GM23338 (cell line): ENCODE measurements at regions not wholly inside any gene's neighbourhood (a gene's known extent, or its start where the extent isn't known, plus 50 kb on each side); places are given as distances from the start of the nearest gene placed in this dataset.

ENCODE experiments used
- ATAC-seq: fragments of 200-7000 bp; cut with Tn5 transposase; 3 replicates; pipeline ENCODE4 v1.9.1; 2020
- DNase-seq: peaks from one replicate; pipeline ENCODE4 v3.0.0-alpha.2; 2015; ENCODE audit warnings: low spot score
- H2AFZ ChIP-seq: fragments of 200-600 bp; sonication (generic); 2 replicates; pipeline ENCODE4 v1.8.0; 2016; ENCODE audit warnings: antibody characterized with exemption, mild to moderate bottlenecking, moderate library complexity
- H3F3A ChIP-seq: fragments of 200-600 bp; sonication (generic); replicated peaks from 2 replicates; pipeline ENCODE4 v1.8.0; 2017; ENCODE audit warnings: antibody characterized with exemption, mixed run types, low read depth
- H3K27ac ChIP-seq: fragments of 200-600 bp; sonication (generic); 2 replicates; pipeline ENCODE4 v1.6.1; 2016; ENCODE audit warnings: low read depth
- H3K27me3 ChIP-seq: fragments of 200-600 bp; sonication (generic); 2 replicates; pipeline ENCODE4 v1.8.0; 2016; ENCODE audit warnings: mild to moderate bottlenecking, mixed run types, moderate library complexity; ENCODE audit not compliant: insufficient read depth
- H3K36me3 ChIP-seq: fragments of 200-600 bp; sonication (generic); 2 replicates; pipeline ENCODE4 v1.8.0; 2016; ENCODE audit warnings: mild to moderate bottlenecking; ENCODE audit not compliant: insufficient read depth
- H3K4me1 ChIP-seq: fragments of 200-600 bp; sonication (generic); 2 replicates; pipeline ENCODE4 v1.8.0; 2016; ENCODE audit warnings: mild to moderate bottlenecking, moderate library complexity; ENCODE audit not compliant: insufficient read depth
- H3K4me2 ChIP-seq: fragments of 200-600 bp; sonication (generic); 2 replicates; pipeline ENCODE4 v1.7.1; 2017; ENCODE audit warnings: mixed run types
- H3K4me3 ChIP-seq: fragments of 200-600 bp; sonication (generic); 2 replicates; pipeline ENCODE4 v1.6.1; 2016; ENCODE audit warnings: mixed run types
- H3K79me2 ChIP-seq: fragments of 200-600 bp; sonication (generic); replicated peaks from 2 replicates; pipeline ENCODE4 v1.8.0; 2017; ENCODE audit warnings: mild to moderate bottlenecking; ENCODE audit not compliant: insufficient read depth
- H3K9me2 ChIP-seq: fragments of 200-600 bp; sonication (generic); 2 replicates; pipeline ENCODE4 v1.8.0; 2017; ENCODE audit not compliant: insufficient read depth
- H4K20me1 ChIP-seq: fragments of 200-600 bp; sonication (generic); replicated peaks from 2 replicates; pipeline ENCODE4 v1.8.0; 2017; ENCODE audit warnings: mild to moderate bottlenecking; ENCODE audit not compliant: insufficient read depth
- H3K27ac Mint-ChIP-seq: 2 replicates; pipeline ENCODE4 v1.8.0; 2020; ENCODE audit warnings: inconsistent platforms, mild to moderate bottlenecking, moderate library complexity, mixed read lengths
- H3K27me3 Mint-ChIP-seq: 3 replicates; pipeline ENCODE4 v1.8.0; 2022; ENCODE audit warnings: low read depth, mild to moderate bottlenecking, moderate library complexity, mixed read lengths, inconsistent platforms; ENCODE audit not compliant: insufficient read depth, poor library complexity
- H3K36me3 Mint-ChIP-seq: 3 replicates; pipeline ENCODE4 v1.8.0; 2021; ENCODE audit warnings: low read depth, mild to moderate bottlenecking, inconsistent platforms, moderate library complexity, mixed read lengths
- H3K4me1 Mint-ChIP-seq: 3 replicates; pipeline ENCODE4 v1.8.0; 2020; ENCODE audit warnings: mild to moderate bottlenecking, inconsistent platforms, mixed read lengths
- H3K4me3 Mint-ChIP-seq: 3 replicates; pipeline ENCODE4 v1.8.0; 2021; ENCODE audit warnings: moderate library complexity, mild to moderate bottlenecking, inconsistent platforms, mixed read lengths
- H3K9me3 Mint-ChIP-seq: 3 replicates; pipeline ENCODE4 v1.8.0; 2020; ENCODE audit warnings: moderate library complexity, mild to moderate bottlenecking, inconsistent platforms, mixed read lengths
- CREB1 ChIP-seq: fragments of 250-450 bp; sonication (Bioruptor Pico); IDR thresholded peaks from 2 replicates; pipeline ENCODE4 v1.5.0; 2020; ENCODE audit warnings: low read depth, mild to moderate bottlenecking, moderate library complexity
- EZH2phosphoT487 ChIP-seq: fragments of 200-600 bp; sonication (generic); IDR thresholded peaks from one replicate; pipeline ENCODE4 v1.8.1; 2018; ENCODE audit warnings: antibody characterized with exemption; ENCODE audit not compliant: unreplicated experiment
- JUNB ChIP-seq: IDR thresholded peaks from one replicate; pipeline ENCODE4 v1.6.1; 2016; ENCODE audit warnings: antibody characterized with exemption; ENCODE audit not compliant: unreplicated experiment
- NANOG ChIP-seq: IDR thresholded peaks from 2 replicates; pipeline ENCODE4 v1.6.1; 2016; ENCODE audit warnings: antibody characterized with exemption, borderline replicate concordance
- STAT1 ChIP-seq: IDR thresholded peaks from one replicate; pipeline ENCODE4 v1.6.1; 2016; ENCODE audit warnings: antibody characterized with exemption; ENCODE audit not compliant: unreplicated experiment
- TF ChIP-seq, protein P1 (sequence below): IDR thresholded peaks from 2 replicates; pipeline ENCODE4 v1.6.1; 2016; ENCODE audit warnings: antibody characterized with exemption
- TF ChIP-seq, protein P2 (sequence below), 2 experiments: fragments of 200-600 bp in 1 of 2; sonication (generic) in 1 of 2; conservative IDR thresholded peaks; 2 replicates each; pipeline versions ENCODE4 v1.5.1 to v1.6.1; 2016 to 2017; ENCODE audit warnings: antibody characterized with exemption in 2 of 2, low read depth in 2 of 2, mild to moderate bottlenecking in 2 of 2, moderate library complexity in 1 of 2
- TF ChIP-seq, protein P3 (sequence below): fragments of 250-450 bp; sonication (Bioruptor Pico); IDR thresholded peaks from 2 replicates; pipeline ENCODE4 v1.5.0; 2020; ENCODE audit warnings: mild to moderate bottlenecking, moderate library complexity

DNA sequence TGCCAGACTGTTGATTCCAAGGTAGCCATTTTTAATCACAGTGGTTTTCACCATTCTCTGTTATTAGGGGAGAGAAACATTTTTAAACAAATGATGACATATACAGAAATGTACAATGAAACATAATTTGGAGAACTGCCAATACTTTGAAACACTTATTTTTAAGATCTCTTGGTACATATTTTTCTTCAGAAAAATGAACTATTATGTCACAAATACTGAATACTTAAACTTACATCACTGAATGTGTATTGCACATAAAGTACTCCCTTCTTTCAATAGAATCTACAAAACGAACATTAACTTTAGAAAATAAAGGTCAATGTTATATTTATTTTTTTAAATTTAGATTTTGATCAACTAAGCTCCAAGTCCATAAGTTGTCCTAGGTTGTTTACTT, 71.7 kb upstream of the CPNE8 start:
- H3K27ac Mint-ChIP-seq = no peak overlapping the region
- no peaks in the 10 kb centered on the region for H3K27me3 ChIP-seq
- peaks cover 8% of the 10 kb centered on the region; the same call in 2 of the 3 replicates for H3K36me3 Mint-ChIP-seq
- peaks cover 13% of the 10 kb centered on the region for H3K9me3 Mint-ChIP-seq
- H3K4me3 Mint-ChIP-seq = no peak overlapping the region
- DNase-seq (no peak), ATAC-seq (no peak)
- no peak overlapping the region for H3K27ac ChIP-seq
- H3K36me3 ChIP-seq = no peaks in the 10 kb centered on the region
- TF ChIP-seq, protein P1, sequence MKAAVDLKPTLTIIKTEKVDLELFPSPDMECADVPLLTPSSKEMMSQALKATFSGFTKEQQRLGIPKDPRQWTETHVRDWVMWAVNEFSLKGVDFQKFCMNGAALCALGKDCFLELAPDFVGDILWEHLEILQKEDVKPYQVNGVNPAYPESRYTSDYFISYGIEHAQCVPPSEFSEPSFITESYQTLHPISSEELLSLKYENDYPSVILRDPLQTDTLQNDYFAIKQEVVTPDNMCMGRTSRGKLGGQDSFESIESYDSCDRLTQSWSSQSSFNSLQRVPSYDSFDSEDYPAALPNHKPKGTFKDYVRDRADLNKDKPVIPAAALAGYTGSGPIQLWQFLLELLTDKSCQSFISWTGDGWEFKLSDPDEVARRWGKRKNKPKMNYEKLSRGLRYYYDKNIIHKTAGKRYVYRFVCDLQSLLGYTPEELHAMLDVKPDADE = no peak
- no peak for TF ChIP-seq NANOG
- TF ChIP-seq, protein P2, sequence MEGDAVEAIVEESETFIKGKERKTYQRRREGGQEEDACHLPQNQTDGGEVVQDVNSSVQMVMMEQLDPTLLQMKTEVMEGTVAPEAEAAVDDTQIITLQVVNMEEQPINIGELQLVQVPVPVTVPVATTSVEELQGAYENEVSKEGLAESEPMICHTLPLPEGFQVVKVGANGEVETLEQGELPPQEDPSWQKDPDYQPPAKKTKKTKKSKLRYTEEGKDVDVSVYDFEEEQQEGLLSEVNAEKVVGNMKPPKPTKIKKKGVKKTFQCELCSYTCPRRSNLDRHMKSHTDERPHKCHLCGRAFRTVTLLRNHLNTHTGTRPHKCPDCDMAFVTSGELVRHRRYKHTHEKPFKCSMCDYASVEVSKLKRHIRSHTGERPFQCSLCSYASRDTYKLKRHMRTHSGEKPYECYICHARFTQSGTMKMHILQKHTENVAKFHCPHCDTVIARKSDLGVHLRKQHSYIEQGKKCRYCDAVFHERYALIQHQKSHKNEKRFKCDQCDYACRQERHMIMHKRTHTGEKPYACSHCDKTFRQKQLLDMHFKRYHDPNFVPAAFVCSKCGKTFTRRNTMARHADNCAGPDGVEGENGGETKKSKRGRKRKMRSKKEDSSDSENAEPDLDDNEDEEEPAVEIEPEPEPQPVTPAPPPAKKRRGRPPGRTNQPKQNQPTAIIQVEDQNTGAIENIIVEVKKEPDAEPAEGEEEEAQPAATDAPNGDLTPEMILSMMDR (conservative IDR thresholded peaks at IDR 0.05; ENCODE audit: low read depth in 2 of 2) = no peak
- TF ChIP-seq STAT1 = no peak
- TF ChIP-seq EZH2phosphoT487 = no peak
- no peak for TF ChIP-seq CREB1 (CRISPR knock-in tag)
- no peak overlapping the region for H3K4me2 ChIP-seq
- H3K4me1 Mint-ChIP-seq = no peaks in the 10 kb centered on the region
- H4K20me1 ChIP-seq = no peaks in the 10 kb centered on the region
- no peaks in the 10 kb centered on the region for H3F3A ChIP-seq
- H2AFZ ChIP-seq = no peak overlapping the region
- no peaks in the 10 kb centered on the region; the same call in 1 of the 2 replicates for H3K9me2 ChIP-seq
- H3K4me1 ChIP-seq = no peaks in the 10 kb centered on the region
- H3K4me3 ChIP-seq = no peak overlapping the region
- H3K79me2 ChIP-seq = no peaks in the 10 kb centered on the region
- no peaks in the 10 kb centered on the region for H3K27me3 Mint-ChIP-seq

DNA sequence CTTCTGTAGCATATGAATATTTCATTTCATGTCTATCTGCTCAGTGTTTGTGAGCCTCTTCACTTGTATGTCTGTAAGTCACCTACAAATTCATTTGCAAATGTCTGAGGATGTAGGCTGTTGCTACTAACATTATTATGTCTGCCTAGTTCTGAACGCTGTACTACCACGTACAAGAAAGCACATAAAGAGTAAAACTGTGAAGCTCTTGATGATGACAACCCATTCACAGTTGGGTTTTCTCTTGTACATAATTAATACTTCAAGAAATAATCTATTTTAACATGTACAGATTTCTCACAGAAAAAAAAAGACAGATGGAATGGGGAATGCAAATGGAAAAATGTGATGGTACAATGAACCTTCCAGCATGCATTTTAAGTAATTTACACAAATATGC, 64.3 kb upstream of the CPNE8 start:
- H3K27ac Mint-ChIP-seq = no peak overlapping the region
- Histone ChIP-seq H3K79me2 (no peaks in the 10 kb centered on the region), H3K36me3 (no peaks in the 10 kb centered on the region), H3K4me1 (no peaks in the 10 kb centered on the region), H3K4me2 (no peak overlapping the region), H3F3A (no peaks in the 10 kb centered on the region), H3K9me2 (no peaks in the 10 kb centered on the region), H3K27me3 (no peaks in the 10 kb centered on the region), H2AFZ (no peak overlapping the region), H3K27ac (no peak overlapping the region), H3K4me3 (no peak overlapping the region), H4K20me1 (no peaks in the 10 kb centered on the region)
- peaks cover 41% of the 10 kb centered on the region for H3K9me3 Mint-ChIP-seq
- H3K36me3 Mint-ChIP-seq = peaks cover 17% of the 10 kb centered on the region
- H3K27me3 Mint-ChIP-seq = no peaks in the 10 kb centered on the region
- H3K4me3 Mint-ChIP-seq = no peak overlapping the region
- DNase-seq (no peak), ATAC-seq (no peak)
- no peak for TF ChIP-seq CREB1 (CRISPR knock-in tag)
- no peaks in the 10 kb centered on the region for H3K4me1 Mint-ChIP-seq

DNA sequence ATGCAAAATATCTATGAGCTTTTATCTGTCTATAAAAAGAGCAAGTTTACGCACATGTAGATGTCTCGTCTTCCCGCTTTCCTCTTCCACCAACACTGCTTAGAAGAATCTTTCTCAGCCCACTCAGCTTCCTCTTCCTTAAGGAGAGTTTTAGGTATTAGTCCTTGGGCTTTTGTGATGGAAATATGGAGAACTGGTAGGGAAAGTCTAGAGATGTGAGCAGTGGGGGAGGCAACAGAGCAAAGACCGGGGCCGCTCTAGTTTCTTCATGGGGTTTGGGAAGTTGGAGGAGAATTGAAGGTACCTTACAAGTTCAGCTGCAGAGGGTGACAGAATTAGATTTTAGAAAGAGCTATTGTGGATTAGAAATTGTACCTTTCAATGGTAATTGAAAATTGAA, 56.3 kb upstream of the CPNE8 start:
- ATAC-seq = peak; percentile 65
- H3K27me3 Mint-ChIP-seq = no peaks in the 10 kb centered on the region
- no peaks in the 10 kb centered on the region for H3K79me2 ChIP-seq
- H4K20me1 ChIP-seq = no peaks in the 10 kb centered on the region
- H3K27ac Mint-ChIP-seq = 0 out of 2 replicates have a peak overlapping the region, but pooled peaks have one; percentile 2
- H3K4me3 ChIP-seq = no peak overlapping the region
- peak overlapping the region; percentile 50; the same call in 1 of the 2 replicates for H2AFZ ChIP-seq
- no peaks in the 10 kb centered on the region for H3K36me3 ChIP-seq
- no peak overlapping the region; the same call in 2 of the 3 replicates for H3K4me3 Mint-ChIP-seq
- peaks cover 2% of the 10 kb centered on the region; the same call in 1 of the 3 replicates for H3K9me3 Mint-ChIP-seq
- peaks cover 11% of the 10 kb centered on the region; the same call in 1 of the 2 replicates for H3K4me1 ChIP-seq
- H3F3A ChIP-seq = no peaks in the 10 kb centered on the region
- no peaks in the 10 kb centered on the region for H3K36me3 Mint-ChIP-seq
- peaks cover 2% of the 10 kb centered on the region; the same call in 1 of the 2 replicates for H3K9me2 ChIP-seq
- peak; percentile 26 for DNase-seq
- peaks cover 15% of the 10 kb centered on the region for H3K4me1 Mint-ChIP-seq
- TF ChIP-seq, protein P3, sequence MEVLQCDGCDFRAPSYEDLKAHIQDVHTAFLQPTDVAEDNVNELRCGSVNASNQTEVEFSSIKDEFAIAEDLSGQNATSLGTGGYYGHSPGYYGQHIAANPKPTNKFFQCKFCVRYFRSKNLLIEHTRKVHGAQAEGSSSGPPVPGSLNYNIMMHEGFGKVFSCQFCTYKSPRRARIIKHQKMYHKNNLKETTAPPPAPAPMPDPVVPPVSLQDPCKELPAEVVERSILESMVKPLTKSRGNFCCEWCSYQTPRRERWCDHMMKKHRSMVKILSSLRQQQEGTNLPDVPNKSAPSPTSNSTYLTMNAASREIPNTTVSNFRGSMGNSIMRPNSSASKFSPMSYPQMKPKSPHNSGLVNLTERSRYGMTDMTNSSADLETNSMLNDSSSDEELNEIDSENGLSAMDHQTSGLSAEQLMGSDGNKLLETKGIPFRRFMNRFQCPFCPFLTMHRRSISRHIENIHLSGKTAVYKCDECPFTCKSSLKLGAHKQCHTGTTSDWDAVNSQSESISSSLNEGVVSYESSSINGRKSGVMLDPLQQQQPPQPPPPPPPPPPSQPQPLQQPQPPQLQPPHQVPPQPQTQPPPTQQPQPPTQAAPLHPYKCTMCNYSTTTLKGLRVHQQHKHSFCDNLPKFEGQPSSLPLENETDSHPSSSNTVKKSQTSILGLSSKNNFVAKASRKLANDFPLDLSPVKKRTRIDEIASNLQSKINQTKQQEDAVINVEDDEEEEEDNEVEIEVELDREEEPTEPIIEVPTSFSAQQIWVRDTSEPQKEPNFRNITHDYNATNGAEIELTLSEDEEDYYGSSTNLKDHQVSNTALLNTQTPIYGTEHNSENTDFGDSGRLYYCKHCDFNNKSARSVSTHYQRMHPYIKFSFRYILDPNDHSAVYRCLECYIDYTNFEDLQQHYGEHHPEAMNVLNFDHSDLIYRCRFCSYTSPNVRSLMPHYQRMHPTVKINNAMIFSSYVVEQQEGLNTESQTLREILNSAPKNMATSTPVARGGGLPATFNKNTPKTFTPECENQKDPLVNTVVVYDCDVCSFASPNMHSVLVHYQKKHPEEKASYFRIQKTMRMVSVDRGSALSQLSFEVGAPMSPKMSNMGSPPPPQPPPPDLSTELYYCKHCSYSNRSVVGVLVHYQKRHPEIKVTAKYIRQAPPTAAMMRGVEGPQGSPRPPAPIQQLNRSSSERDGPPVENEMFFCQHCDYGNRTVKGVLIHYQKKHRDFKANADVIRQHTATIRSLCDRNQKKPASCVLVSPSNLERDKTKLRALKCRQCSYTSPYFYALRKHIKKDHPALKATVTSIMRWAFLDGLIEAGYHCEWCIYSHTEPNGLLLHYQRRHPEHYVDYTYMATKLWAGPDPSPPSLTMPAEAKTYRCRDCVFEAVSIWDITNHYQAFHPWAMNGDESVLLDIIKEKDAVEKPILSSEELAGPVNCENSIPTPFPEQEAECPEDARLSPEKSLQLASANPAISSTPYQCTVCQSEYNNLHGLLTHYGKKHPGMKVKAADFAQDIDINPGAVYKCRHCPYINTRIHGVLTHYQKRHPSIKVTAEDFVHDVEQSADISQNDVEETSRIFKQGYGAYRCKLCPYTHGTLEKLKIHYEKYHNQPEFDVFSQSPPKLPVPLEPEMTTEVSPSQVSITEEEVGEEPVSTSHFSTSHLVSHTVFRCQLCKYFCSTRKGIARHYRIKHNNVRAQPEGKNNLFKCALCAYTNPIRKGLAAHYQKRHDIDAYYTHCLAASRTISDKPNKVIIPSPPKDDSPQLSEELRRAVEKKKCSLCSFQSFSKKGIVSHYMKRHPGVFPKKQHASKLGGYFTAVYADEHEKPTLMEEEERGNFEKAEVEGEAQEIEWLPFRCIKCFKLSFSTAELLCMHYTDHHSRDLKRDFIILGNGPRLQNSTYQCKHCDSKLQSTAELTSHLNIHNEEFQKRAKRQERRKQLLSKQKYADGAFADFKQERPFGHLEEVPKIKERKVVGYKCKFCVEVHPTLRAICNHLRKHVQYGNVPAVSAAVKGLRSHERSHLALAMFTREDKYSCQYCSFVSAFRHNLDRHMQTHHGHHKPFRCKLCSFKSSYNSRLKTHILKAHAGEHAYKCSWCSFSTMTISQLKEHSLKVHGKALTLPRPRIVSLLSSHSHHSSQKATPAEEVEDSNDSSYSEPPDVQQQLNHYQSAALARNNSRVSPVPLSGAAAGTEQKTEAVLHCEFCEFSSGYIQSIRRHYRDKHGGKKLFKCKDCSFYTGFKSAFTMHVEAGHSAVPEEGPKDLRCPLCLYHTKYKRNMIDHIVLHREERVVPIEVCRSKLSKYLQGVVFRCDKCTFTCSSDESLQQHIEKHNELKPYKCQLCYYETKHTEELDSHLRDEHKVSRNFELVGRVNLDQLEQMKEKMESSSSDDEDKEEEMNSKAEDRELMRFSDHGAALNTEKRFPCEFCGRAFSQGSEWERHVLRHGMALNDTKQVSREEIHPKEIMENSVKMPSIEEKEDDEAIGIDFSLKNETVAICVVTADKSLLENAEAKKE (CRISPR knock-in tag) = peak; percentile 75
- no peak for TF ChIP-seq JUNB
- H3K27ac ChIP-seq = no peak overlapping the region
- H3K27me3 ChIP-seq = no peaks in the 10 kb centered on the region
- H3K4me2 ChIP-seq = peak overlapping the region; percentile 42; the same call in 1 of the 2 replicates
